ENCODE measurements at regions not wholly inside any gene's neighbourhood (a gene's known extent, or its start where the extent isn't known, plus 50 kb on each side); places are given as distances from the start of the nearest gene placed in this dataset.

GRCh38 chr18:45467945-45468344 lies 147.3 kb upstream of the SLC14A2 start:
- no peak overlapping the region for H3K4me2 ChIP-seq (ENCODE audit: low read length)
- H3K9me3 ChIP-seq (ENCODE audit: control insufficient read depth in 1 of 2, insufficient read depth in 1 of 2, low read depth in 1 of 2, low read length in 2 of 2): no peaks in the 10 kb centered on the region
- no peaks in the 10 kb centered on the region for H4K20me1 ChIP-seq (ENCODE audit: insufficient read depth)
- DNase-seq (ENCODE audit: low read depth, low spot score) (no peak), ATAC-seq (no peak)
- H3K36me3 ChIP-seq (ENCODE audit: control insufficient read depth in 1 of 2, insufficient read depth in 2 of 2, low read length in 2 of 2): no peaks in the 10 kb centered on the region
- RAD21 ChIA-PET (ENCODE audit: low non-redundant PET in 1 of 2, low total read pairs in 2 of 2, uncharacterized antibody in 2 of 2, unreplicated experiment in 2 of 2): no interaction called here
- POLR2A ChIA-PET: no interaction called here
- H2AFZ ChIP-seq (ENCODE audit: low read depth, low read length, poor library complexity, severe bottlenecking): no peak overlapping the region
- no peaks in the 10 kb centered on the region for H3K9me2 ChIP-seq (ENCODE audit: insufficient read depth)
- no peaks in the 10 kb centered on the region for H3K4me1 ChIP-seq (ENCODE audit: control insufficient read depth in 1 of 2, insufficient read depth in 2 of 2, low read length in 2 of 2)
- CTCF ChIA-PET: no interaction called here
- BruUV-seq (replicated peaks): no TSS peak
- H3K4me3 ChIP-seq (replicated peaks in 1 of 2; ENCODE audit: low read depth in 1 of 2, low read length in 2 of 2): no peak overlapping the region
- H3K27me3 ChIP-seq (ENCODE audit: insufficient read depth, low read length): no peaks in the 10 kb centered on the region
- H3K27ac ChIP-seq (ENCODE audit: low read depth, low read length): no peak overlapping the region
- no peak overlapping the region for H3K9ac ChIP-seq (ENCODE audit: low read length)
- intact Hi-C loops (cut with micrococcal nuclease): no loop called here
- no peak for TF ChIP-seq CEBPB (IDR thresholded peaks at IDR 0.05; ENCODE audit: low read depth)
- TF ChIP-seq ZBTB33 (IDR thresholded peaks at IDR 0.05; ENCODE audit: extremely low read depth, insufficient replicate concordance, low read length): no peak
- no peak for TF ChIP-seq YY1 (IDR thresholded peaks at IDR 0.05; ENCODE audit: extremely low read depth, insufficient replicate concordance, low read depth, low read length)
- no peak for TF ChIP-seq ZNF274 (IDR thresholded peaks at IDR 0.05; ENCODE audit: low read depth, low read length)
- TF ChIP-seq RAD21 (IDR thresholded peaks at IDR 0.05; ENCODE audit: low read depth): no peak
- H3K79me2 ChIP-seq (ENCODE audit: insufficient read depth, low read length): no peaks in the 10 kb centered on the region

GRCh38 chr18:45478889-45479288 lies 136.4 kb upstream of the SLC14A2 start:
- Histone ChIP-seq H3K27me3 (ENCODE audit: insufficient read depth, low read length) (0 out of 2 replicates have a peak, but pooled peaks cover 7% of the 10 kb centered on the region), H3K36me3 (ENCODE audit: control insufficient read depth in 1 of 2, insufficient read depth in 2 of 2, low read length in 2 of 2) (no peaks in the 10 kb centered on the region), H3K27ac (ENCODE audit: low read depth, low read length) (no peak overlapping the region), H2AFZ (ENCODE audit: low read depth, low read length, poor library complexity, severe bottlenecking) (no peak overlapping the region), H3K9me3 (ENCODE audit: control insufficient read depth in 1 of 2, insufficient read depth in 1 of 2, low read depth in 1 of 2, low read length in 2 of 2) (no peaks in the 10 kb centered on the region), H4K20me1 (ENCODE audit: insufficient read depth) (no peaks in the 10 kb centered on the region), H3K4me3 (replicated peaks in 1 of 2; ENCODE audit: low read depth in 1 of 2, low read length in 2 of 2) (no peak overlapping the region), H3K9ac (ENCODE audit: low read length) (no peak overlapping the region), H3K79me2 (ENCODE audit: insufficient read depth, low read length) (no peaks in the 10 kb centered on the region), H3K4me2 (ENCODE audit: low read length) (no peak overlapping the region), H3K9me2 (ENCODE audit: insufficient read depth) (no peaks in the 10 kb centered on the region), H3K4me1 (ENCODE audit: control insufficient read depth in 1 of 2, insufficient read depth in 2 of 2, low read length in 2 of 2) (no peaks in the 10 kb centered on the region)
- no TSS peak for BruUV-seq (replicated peaks)
- intact Hi-C loops (cut with micrococcal nuclease): no loop called here
- no peak for TF ChIP-seq RAD21 (IDR thresholded peaks at IDR 0.05; ENCODE audit: low read depth)
- no peak for TF ChIP-seq ZFX (IDR thresholded peaks at IDR 0.05)
- TF ChIP-seq ZNF274 (IDR thresholded peaks at IDR 0.05; ENCODE audit: low read depth, low read length): no peak
- TF ChIP-seq ATF3 (IDR thresholded peaks at IDR 0.05): no peak
- TF ChIP-seq CBX3 (IDR thresholded peaks at IDR 0.05; ENCODE audit: low read depth): no peak
- no peak for TF ChIP-seq ELF1 (IDR thresholded peaks at IDR 0.05; ENCODE audit: borderline replicate concordance, low read depth)
- TF ChIP-seq TCF7L2 (IDR thresholded peaks at IDR 0.05; ENCODE audit: borderline replicate concordance, extremely low read depth, insufficient read depth, insufficient read length): no peak
- TF ChIP-seq SP1 (IDR thresholded peaks at IDR 0.05; ENCODE audit: low read depth): no peak
- no peak for TF ChIP-seq CTCF (IDR thresholded peaks at IDR 0.05 in 2 of 3, conservative IDR thresholded peaks at IDR 0.05 in 1 of 3; ENCODE audit: borderline replicate concordance in 1 of 3, insufficient read depth in 1 of 3, low read depth in 2 of 3, low read length in 2 of 3)
- TF ChIP-seq POLR2A (IDR thresholded peaks at IDR 0.05; ENCODE audit: borderline replicate concordance, extremely low read depth, insufficient read depth, insufficient read length): no peak
- no peak for TF ChIP-seq POLR2AphosphoS5 (IDR thresholded peaks at IDR 0.05; ENCODE audit: low read depth, low read length)
- TF ChIP-seq YY1 (IDR thresholded peaks at IDR 0.05; ENCODE audit: extremely low read depth, insufficient replicate concordance, low read depth, low read length): no peak
- TF ChIP-seq EZH2phosphoT487 (IDR thresholded peaks at IDR 0.05; ENCODE audit: borderline replicate concordance): no peak
- TF ChIP-seq SRF (IDR thresholded peaks at IDR 0.05; ENCODE audit: low read depth): no peak
- no peak for TF ChIP-seq FOSL1 (IDR thresholded peaks at IDR 0.05; ENCODE audit: low read depth)
- POLR2A ChIA-PET: no interaction called here
- ATAC-seq (no peak), DNase-seq (ENCODE audit: low read depth, low spot score) (no peak)
- CTCF ChIA-PET: no interaction called here
- RAD21 ChIA-PET (ENCODE audit: low non-redundant PET in 1 of 2, low total read pairs in 2 of 2, uncharacterized antibody in 2 of 2, unreplicated experiment in 2 of 2): no interaction called here
